ENCODE measurements at regions not wholly inside any gene's neighbourhood (a gene's known extent, or its start where the extent isn't known, plus 50 kb on each side); places are given as distances from the start of the nearest gene placed in this dataset.

GRCh38 chr5:117060099-117060498 is 485.5 kb upstream of the SEMA6A start:
- TF ChIP-seq ZNF274 (IDR thresholded peaks at IDR 0.05; ENCODE audit: low read depth, low read length): no peak
- no peak overlapping the region for H3K4me3 ChIP-seq (ENCODE audit: low read length)

- H3K4me3 ChIP-seq (ENCODE audit: low read length): no peak overlapping the region
- no peak for TF ChIP-seq ZNF274 (IDR thresholded peaks at IDR 0.05; ENCODE audit: low read depth, low read length)
These were observed 484.1 kb upstream of the SEMA6A start for GRCh38 chr5:117058740-117059139.

GRCh38 chr5:117055517-117055916 is 480.9 kb upstream of the SEMA6A start:
- no peak for TF ChIP-seq ZNF274 (IDR thresholded peaks at IDR 0.05; ENCODE audit: low read depth, low read length)
- H3K4me3 ChIP-seq (ENCODE audit: low read length): no peak overlapping the region

DNA sequence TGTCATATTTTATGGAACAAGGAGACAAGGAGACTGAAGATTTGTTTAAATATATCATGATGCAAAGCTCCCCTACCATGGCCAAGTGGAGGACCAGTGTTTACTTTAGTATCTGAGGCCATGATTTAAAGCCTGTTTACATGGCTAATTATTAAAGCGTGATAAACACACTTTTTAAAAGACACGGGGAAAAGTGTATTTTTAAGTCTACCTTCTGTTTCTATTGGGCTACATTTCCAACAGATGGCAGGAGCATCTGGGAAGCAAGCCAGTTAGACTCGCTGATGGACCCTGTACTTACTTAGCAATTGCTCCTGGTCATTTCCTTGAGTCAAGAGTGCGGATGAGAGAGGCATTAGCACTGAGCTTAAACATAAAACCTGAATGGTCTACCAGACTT is 480.3 kb upstream of the SEMA6A start:
- TF ChIP-seq ZNF274 (IDR thresholded peaks at IDR 0.05; ENCODE audit: low read depth, low read length): no peak
- no peak overlapping the region for H3K4me3 ChIP-seq (ENCODE audit: low read length)

- TF ChIP-seq ZNF274 (IDR thresholded peaks at IDR 0.05; ENCODE audit: low read depth, low read length): no peak
- no peak overlapping the region for H3K4me3 ChIP-seq (ENCODE audit: low read length)
These were observed 479.5 kb upstream of the SEMA6A start for GRCh38 chr5:117054141-117054540.

DNA sequence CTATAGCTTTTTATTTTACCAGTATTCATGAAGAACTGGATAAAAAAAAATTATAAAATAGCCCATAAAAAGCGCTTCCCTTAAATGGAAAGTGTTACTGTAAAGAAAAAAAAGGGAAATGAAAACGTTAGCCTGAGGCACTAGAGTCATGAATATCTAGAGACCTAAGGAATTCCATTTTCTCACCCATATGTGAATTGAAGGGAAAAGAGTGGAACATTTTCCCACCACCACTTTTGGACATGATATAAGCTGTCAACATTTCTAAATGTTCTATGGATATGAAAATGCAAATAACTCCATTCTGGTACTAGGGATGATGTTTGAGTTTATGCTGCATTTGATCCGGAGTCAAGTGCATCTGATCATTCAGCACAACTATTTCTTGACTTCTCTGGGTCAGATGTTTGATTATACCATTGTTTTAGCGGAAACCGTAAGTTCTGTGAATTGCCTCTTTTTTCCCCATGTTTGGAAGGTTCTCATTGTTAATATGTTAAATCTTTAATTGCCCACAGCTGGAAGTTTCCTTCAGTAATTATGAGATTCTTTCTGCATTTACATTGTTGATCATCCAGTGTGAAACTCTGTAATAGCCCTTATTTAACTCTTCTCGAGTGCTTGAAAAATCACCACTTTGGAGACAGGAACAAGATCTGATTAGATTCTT is 467.4 kb upstream of the SEMA6A start:
- no peak for TF ChIP-seq ZNF274 (IDR thresholded peaks at IDR 0.05; ENCODE audit: low read depth, low read length)
- H3K4me3 ChIP-seq (ENCODE audit: low read length): no peak overlapping the region

DNA sequence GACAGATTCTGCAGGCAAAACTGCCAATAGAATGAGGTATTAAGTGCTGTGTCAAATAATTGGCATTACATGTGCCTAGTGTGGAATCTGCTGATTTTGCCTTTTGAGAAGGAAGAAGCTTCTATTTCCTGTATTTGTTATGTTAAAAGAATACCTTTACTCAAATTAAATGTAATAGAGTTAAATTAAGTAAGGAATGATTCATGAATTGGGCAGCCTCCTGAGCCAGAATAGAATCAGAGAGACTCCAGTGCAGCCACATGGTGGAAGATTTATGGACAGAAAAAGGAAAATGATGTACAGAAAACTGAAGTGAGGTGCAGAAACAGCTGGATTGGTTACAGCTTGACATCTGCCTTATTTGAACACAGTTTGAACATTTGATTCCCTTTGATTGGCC is 464.4 kb upstream of the SEMA6A start:
- TF ChIP-seq ZNF274 (IDR thresholded peaks at IDR 0.05; ENCODE audit: low read depth, low read length): no peak
- H3K4me3 ChIP-seq (ENCODE audit: low read length): no peak overlapping the region

GRCh38 chr5:117027384-117027783 is 452.8 kb upstream of the SEMA6A start:
- no peak for TF ChIP-seq ZNF274 (IDR thresholded peaks at IDR 0.05; ENCODE audit: low read depth, low read length)
- no peak overlapping the region for H3K4me3 ChIP-seq (ENCODE audit: low read length)

GRCh38 chr5:117020999-117021398 is 446.4 kb upstream of the SEMA6A start:
- H3K4me3 ChIP-seq (ENCODE audit: low read length): no peak overlapping the region
- TF ChIP-seq ZNF274 (IDR thresholded peaks at IDR 0.05; ENCODE audit: low read depth, low read length): no peak

DNA sequence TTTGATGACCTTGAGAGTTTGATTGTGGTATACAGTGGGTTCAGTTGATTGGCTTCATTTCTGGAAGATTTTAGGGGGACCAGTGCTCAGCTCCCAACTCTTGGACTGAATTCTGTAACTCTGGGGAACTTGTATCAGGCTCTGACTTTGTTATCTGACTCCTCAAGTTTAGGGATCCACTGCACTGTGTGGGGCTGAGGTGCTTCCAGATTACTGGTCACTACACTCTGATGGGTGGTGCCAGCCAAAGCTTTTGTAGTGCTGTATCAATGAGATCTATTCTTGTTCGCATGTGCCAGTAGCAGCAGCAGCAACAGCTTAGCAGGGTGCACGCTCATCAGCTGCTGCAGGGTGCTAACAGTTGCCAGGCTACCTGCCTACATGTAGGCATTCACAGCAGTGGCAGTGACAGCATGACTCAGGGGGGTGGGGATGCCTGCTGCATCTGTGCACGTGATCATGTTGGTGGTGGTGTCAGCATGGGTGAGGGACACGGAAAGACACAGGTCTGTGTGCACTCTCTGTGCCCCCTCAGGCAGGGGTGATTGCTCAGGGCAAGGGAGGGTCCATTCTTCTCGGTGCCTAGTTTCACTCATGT is 438.8 kb upstream of the SEMA6A start:
- no peak overlapping the region for H3K4me3 ChIP-seq (ENCODE audit: low read length)
- TF ChIP-seq ZNF274 (IDR thresholded peaks at IDR 0.05; ENCODE audit: low read depth, low read length): no peak

DNA sequence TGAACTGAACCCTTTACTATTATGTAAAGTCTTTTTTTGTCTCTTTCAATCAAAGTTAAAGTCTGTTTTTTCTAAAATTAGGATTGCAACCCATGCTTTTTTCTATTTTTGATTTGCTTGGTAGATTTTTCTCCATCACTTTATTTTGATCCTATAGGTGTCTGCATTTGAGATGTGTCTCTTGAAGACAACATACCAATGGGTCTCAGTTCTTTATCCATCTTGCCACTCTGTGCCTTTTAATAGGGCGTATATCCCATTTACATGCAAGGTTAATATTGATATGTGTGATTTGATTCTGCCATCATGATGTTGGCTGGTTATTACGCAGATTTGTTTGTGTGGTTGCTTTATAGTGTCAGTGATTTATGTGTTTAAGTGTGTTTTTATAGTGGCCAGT is 436.0 kb upstream of the SEMA6A start:
- H3K4me3 ChIP-seq (ENCODE audit: low read length): no peak overlapping the region
- TF ChIP-seq ZNF274 (IDR thresholded peaks at IDR 0.05; ENCODE audit: low read depth, low read length): no peak

- no peak overlapping the region for H3K4me3 ChIP-seq (ENCODE audit: low read length)
- no peak for TF ChIP-seq ZNF274 (IDR thresholded peaks at IDR 0.05; ENCODE audit: low read depth, low read length)
These were observed 423.4 kb upstream of the SEMA6A start for GRCh38 chr5:116998024-116998423.

DNA sequence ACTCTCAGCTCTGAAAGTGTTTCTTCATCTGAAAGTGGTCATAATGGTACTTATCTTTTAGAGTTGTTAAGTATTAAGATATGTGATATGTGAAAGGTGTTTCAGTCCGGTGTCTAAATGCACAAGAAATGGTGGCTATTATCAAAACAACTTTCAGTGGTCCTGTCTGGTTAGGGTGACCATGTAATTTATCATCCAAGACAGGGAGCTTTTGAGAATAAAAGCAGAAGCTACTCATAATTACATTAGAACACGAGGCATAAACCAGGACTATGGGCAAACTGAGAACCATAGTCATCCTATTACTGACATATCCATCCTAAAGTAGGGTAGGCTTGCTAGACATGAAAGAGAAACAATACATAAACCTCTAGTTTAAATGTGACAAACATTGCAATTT is 418.1 kb upstream of the SEMA6A start:
- no peak overlapping the region for H3K4me3 ChIP-seq (ENCODE audit: low read length)
- TF ChIP-seq ZNF274 (IDR thresholded peaks at IDR 0.05; ENCODE audit: low read depth, low read length): no peak

GRCh38 chr5:116989995-116990394 is 415.4 kb upstream of the SEMA6A start:
- TF ChIP-seq ZNF274 (IDR thresholded peaks at IDR 0.05; ENCODE audit: low read depth, low read length): no peak
- H3K4me3 ChIP-seq (ENCODE audit: low read length): no peak overlapping the region

- H3K4me3 ChIP-seq (ENCODE audit: low read length): no peak overlapping the region
- TF ChIP-seq ZNF274 (IDR thresholded peaks at IDR 0.05; ENCODE audit: low read depth, low read length): no peak
These were observed 407.4 kb upstream of the SEMA6A start for GRCh38 chr5:116982035-116982434.

DNA sequence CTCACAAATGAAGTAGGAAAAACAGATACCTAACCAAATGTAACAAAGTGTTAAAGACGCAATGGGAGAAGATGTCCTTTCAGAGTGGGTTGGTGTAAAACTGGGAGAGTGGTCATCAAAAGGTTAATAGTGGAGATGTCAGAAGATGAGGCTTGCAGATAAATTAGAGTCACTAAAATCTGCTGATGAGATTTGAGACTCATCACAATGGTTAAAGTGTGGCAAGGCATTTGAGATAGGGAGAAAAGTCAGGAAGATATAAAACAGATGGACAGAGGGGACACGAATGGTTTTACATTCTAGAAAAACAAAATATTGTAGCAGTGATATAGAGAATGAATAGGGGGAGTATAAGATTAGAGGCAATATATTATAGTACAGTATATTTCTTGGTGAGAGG is 406.0 kb upstream of the SEMA6A start:
- H3K4me3 ChIP-seq (ENCODE audit: low read length): no peak overlapping the region
- TF ChIP-seq ZNF274 (IDR thresholded peaks at IDR 0.05; ENCODE audit: low read depth, low read length): no peak

Measured in GM08714 (cell line).